HepG2 (cell line): ENCODE measurements at regions not wholly inside any gene's neighbourhood (a gene's known extent, or its start where the extent isn't known, plus 50 kb on each side); places are given as distances from the start of the nearest gene placed in this dataset.

Source experiments
- ADNP ChIP-seq: sonication (generic); formaldehyde crosslinking; IDR thresholded peaks from 2 replicates; pipeline ENCODE4 v1.4.0; 2020; ENCODE audit warnings: missing genetic modification reagents
- ARID3A ChIP-seq: IDR thresholded peaks from 2 replicates; pipeline ENCODE4 v1.6.1; 2012; ENCODE audit warnings: low read depth, low read length, improper control_type of control experiment
- ARID5B ChIP-seq: IDR thresholded peaks from 2 replicates; pipeline ENCODE4 v1.4.0; 2020; ENCODE audit warnings: mild to moderate bottlenecking, missing genetic modification reagents
- CREM ChIP-seq, 2 experiments: sonication (generic) in 1 of 2; formaldehyde crosslinking in 1 of 2; IDR thresholded peaks; 2 replicates each; pipeline versions ENCODE4 v1.4.0 to v1.6.1; 2016 to 2020; ENCODE audit warnings: antibody characterized with exemption in 1 of 2, mild to moderate bottlenecking in 1 of 2, missing genetic modification reagents in 1 of 2
- FLYWCH1 ChIP-seq: sonication (generic); formaldehyde crosslinking; IDR thresholded peaks from 2 replicates; pipeline ENCODE4 v1.8.1; 2023; ENCODE audit warnings: mild to moderate bottlenecking, missing genetic modification reagents
- GRHL1 ChIP-seq: sonication (generic); formaldehyde crosslinking; conservative IDR thresholded peaks from 2 replicates; pipeline ENCODE4 v1.8.0; 2022; ENCODE audit warnings: missing genetic modification reagents
- KDM5B ChIP-seq: sonication (generic); formaldehyde crosslinking; IDR thresholded peaks from 2 replicates; pipeline ENCODE4 v1.4.0; 2020; ENCODE audit warnings: missing genetic modification reagents, mild to moderate bottlenecking, borderline replicate concordance
- KLF11 ChIP-seq: IDR thresholded peaks from 2 replicates; pipeline ENCODE4 v1.6.1; 2016; ENCODE audit warnings: missing compliant biosample characterization
- KLF13 ChIP-seq: sonication (generic); formaldehyde crosslinking; IDR thresholded peaks from 2 replicates; pipeline ENCODE4 v1.4.0; 2020; ENCODE audit warnings: mild to moderate bottlenecking, missing genetic modification reagents
- KLF16 ChIP-seq, 2 experiments: sonication (generic) in 1 of 2; formaldehyde crosslinking in 1 of 2; IDR thresholded peaks; 2 replicates each; pipeline versions ENCODE4 v1.6.1 to v1.8.0; 2016 to 2023; ENCODE audit warnings: missing genetic modification reagents in 2 of 2, missing compliant biosample characterization in 1 of 2
- NBN ChIP-seq: fragments of 450-650 bp; conservative IDR thresholded peaks from 2 replicates; pipeline ENCODE4 v1.6.1; 2017
- PBX3 ChIP-seq: sonication (generic); formaldehyde crosslinking; IDR thresholded peaks from 2 replicates; pipeline ENCODE4 v1.8.1; 2023; ENCODE audit warnings: missing genetic modification reagents, inconsistent platforms, borderline replicate concordance
- ZFP1 ChIP-seq: IDR thresholded peaks from 2 replicates; pipeline ENCODE4 v1.6.1; 2016
- ZNF207 ChIP-seq: fragments of 450-650 bp; IDR thresholded peaks from 2 replicates; pipeline ENCODE4 v1.6.1; 2016; ENCODE audit warnings: antibody characterized with exemption, borderline replicate concordance
- ZNF343 ChIP-seq: sonication (generic); formaldehyde crosslinking; IDR thresholded peaks from 2 replicates; pipeline ENCODE4 v1.4.0; 2020; ENCODE audit warnings: mild to moderate bottlenecking, missing genetic modification reagents
- ZNF549 ChIP-seq: sonication (generic); formaldehyde crosslinking; IDR thresholded peaks from 2 replicates; pipeline ENCODE4 v1.5.0; 2020; ENCODE audit warnings: missing genetic modification reagents
- ZNF574 ChIP-seq: sonication (generic); formaldehyde crosslinking; IDR thresholded peaks from 2 replicates; pipeline ENCODE4 v1.4.0; 2020; ENCODE audit warnings: missing genetic modification reagents
- ZNF7 ChIP-seq: IDR thresholded peaks from 2 replicates; pipeline ENCODE4 v1.6.1; 2016; ENCODE audit warnings: missing biosample characterization, missing genetic modification reagents

GRCh38 chr6:1230689-1231605 is 81.0 kb upstream of the FOXQ1 start (continued):
- peak; percentile 59; the same call in 1 of the 2 replicates for TF ChIP-seq ZNF574
- peak; percentile 83 for TF ChIP-seq CREM (IDR thresholded peaks at IDR 0.05)
- TF ChIP-seq CREM (CRISPR knock-in tag; IDR thresholded peaks at IDR 0.05), result no peak
- TF ChIP-seq PBX3 (CRISPR knock-in tag), result no peak
- TF ChIP-seq KLF16 (CRISPR knock-in tag; IDR thresholded peaks at IDR 0.05), result peak in 1 of 2 experiments; percentile 58; a peak in 1 of 4 replicates
- TF ChIP-seq NBN, result no peak
- TF ChIP-seq ZNF7 (CRISPR knock-in tag), result no peak; the same call in 1 of the 2 replicates
- peak; percentile 88 for TF ChIP-seq ARID5B (CRISPR knock-in tag)
- TF ChIP-seq KDM5B (CRISPR knock-in tag), result peak; percentile 80; the same call in 1 of the 2 replicates
- no peak for TF ChIP-seq ADNP (CRISPR knock-in tag)
- no peak for TF ChIP-seq ARID3A
- TF ChIP-seq GRHL1, result no peak
- no peak for TF ChIP-seq ZNF207
- TF ChIP-seq FLYWCH1 (CRISPR knock-in tag), result peak; percentile 62; the same call in 1 of the 2 replicates
- peak; percentile 85; the same call in 1 of the 2 replicates for TF ChIP-seq ZNF343 (CRISPR knock-in tag)
- no peak for TF ChIP-seq ZNF549 (CRISPR knock-in tag)
- TF ChIP-seq KLF13 (CRISPR knock-in tag), result no peak
- TF ChIP-seq KLF11, result peak; percentile 37
- TF ChIP-seq ZFP1 (CRISPR knock-in tag), result no peak
